ENCODE measurements at regions not wholly inside any gene's neighbourhood (a gene's known extent, or its start where the extent isn't known, plus 50 kb on each side); places are given as distances from the start of the nearest gene placed in this dataset.

DNA sequence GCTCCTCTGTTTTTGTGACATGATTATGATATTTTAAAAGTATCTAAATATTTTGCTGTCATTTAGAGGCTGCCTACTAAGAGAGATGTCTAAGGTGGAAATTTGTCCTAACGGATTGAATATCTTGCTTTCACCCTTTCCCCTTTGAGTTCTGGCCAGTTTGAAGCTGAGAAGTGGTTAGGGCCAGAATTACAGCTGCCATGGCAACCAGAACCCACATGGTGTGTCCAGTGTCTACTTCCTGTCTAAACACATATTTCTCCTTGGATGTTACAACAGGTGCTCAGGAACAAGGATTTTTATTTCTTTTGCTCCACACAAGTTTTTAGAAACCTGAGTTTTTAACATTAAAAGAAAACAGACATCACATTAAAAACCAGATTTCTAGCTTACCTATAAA, 335.1 kb upstream of the OR4E1 start:
- no peak overlapping the region for H3K4me3 ChIP-seq (ENCODE audit: low read depth, low read length)
- TF ChIP-seq, protein P1, sequence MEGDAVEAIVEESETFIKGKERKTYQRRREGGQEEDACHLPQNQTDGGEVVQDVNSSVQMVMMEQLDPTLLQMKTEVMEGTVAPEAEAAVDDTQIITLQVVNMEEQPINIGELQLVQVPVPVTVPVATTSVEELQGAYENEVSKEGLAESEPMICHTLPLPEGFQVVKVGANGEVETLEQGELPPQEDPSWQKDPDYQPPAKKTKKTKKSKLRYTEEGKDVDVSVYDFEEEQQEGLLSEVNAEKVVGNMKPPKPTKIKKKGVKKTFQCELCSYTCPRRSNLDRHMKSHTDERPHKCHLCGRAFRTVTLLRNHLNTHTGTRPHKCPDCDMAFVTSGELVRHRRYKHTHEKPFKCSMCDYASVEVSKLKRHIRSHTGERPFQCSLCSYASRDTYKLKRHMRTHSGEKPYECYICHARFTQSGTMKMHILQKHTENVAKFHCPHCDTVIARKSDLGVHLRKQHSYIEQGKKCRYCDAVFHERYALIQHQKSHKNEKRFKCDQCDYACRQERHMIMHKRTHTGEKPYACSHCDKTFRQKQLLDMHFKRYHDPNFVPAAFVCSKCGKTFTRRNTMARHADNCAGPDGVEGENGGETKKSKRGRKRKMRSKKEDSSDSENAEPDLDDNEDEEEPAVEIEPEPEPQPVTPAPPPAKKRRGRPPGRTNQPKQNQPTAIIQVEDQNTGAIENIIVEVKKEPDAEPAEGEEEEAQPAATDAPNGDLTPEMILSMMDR (IDR thresholded peaks at IDR 0.05; ENCODE audit: low read depth, low read length, missing control alignments), result no peak
- no peak for DNase-seq (ENCODE audit: low read depth)

DNA sequence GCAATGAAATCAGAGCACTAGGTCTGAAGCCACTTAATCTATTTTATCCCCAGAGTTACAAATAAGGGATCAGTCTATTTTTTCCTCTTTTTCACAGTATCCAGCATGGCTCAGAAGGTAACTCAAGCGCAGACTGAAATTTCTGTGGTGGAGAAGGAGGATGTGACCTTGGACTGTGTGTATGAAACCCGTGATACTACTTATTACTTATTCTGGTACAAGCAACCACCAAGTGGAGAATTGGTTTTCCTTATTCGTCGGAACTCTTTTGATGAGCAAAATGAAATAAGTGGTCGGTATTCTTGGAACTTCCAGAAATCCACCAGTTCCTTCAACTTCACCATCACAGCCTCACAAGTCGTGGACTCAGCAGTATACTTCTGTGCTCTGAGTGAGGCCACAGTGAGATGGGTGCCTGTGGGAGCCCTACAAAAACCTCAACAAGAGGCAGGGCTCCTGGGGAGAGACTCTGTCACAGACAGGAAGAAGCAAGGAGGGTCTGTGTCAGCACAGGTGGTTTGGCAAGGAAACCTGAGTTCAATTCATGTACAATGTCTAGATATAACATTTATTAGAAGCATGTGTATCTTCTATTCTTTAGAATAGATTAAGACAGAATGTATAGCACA, 334.3 kb upstream of the OR4E1 start:
- no peak overlapping the region for H3K4me3 ChIP-seq (ENCODE audit: low read depth, low read length)
- TF ChIP-seq, protein P1 (IDR thresholded peaks at IDR 0.05; ENCODE audit: low read depth, low read length, missing control alignments), result no peak
- DNase-seq (ENCODE audit: low read depth), result no peak

DNA sequence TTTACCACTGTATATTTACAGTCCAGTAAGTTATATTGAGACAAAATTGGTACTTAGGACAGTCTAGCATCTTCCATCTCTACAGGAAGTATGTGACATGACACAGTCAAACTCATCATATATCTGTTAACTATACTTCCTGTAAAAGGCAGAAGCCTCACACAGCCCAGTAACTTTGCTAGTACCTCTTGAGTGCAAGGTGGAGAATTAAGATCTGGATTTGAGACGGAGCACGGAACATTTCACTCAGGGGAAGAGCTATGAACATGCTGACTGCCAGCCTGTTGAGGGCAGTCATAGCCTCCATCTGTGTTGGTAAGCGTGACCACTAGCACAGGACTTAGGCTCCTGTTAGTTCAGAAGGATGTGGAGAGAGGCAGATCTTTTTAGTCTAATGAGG, 333.7 kb upstream of the OR4E1 start:
- TF ChIP-seq, protein P1 (IDR thresholded peaks at IDR 0.05; ENCODE audit: low read depth, low read length, missing control alignments), result no peak
- no peak overlapping the region for H3K4me3 ChIP-seq (ENCODE audit: low read depth, low read length)
- DNase-seq (ENCODE audit: low read depth), result no peak

DNA sequence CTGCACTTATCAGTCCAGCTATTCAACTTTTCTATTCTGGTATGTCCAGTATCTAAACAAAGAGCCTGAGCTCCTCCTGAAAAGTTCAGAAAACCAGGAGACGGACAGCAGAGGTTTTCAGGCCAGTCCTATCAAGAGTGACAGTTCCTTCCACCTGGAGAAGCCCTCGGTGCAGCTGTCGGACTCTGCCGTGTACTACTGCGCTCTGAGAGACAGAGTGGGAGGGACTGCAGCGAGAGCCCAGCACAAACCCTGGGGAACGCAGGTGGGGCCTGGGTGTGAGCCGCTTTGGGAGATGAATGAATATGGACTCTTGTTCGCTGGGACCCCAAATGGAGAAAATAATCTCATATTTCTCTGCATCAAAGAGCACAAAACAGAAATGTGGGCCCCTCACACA, 329.8 kb upstream of the OR4E1 start:
- H3K4me3 ChIP-seq (ENCODE audit: low read depth, low read length), result no peak overlapping the region
- no peak for DNase-seq (ENCODE audit: low read depth)
- TF ChIP-seq, protein P1 (IDR thresholded peaks at IDR 0.05; ENCODE audit: low read depth, low read length, missing control alignments), result no peak

DNA sequence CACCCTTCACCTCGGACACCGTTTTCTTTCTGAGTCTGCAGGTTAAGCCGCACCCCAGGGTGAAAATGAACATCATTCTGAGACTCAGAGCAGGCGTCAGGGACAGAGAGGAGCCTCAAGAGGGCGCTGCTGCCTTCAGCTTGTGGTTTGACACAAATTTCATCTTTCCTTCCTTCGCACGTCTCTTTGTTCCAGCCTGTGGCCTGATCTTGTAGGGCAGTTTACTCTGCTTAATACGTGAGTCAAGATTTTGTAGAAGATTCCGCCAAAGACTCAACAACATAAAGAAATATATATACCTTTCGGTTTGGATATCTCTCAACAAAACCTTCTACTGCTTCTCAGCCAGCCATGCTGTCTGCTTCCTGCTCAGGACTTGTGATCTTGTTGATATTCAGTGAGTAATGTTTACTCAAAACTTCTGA, 329.3 kb upstream of the OR4E1 start:
- no peak for DNase-seq (ENCODE audit: low read depth)
- TF ChIP-seq, protein P1 (IDR thresholded peaks at IDR 0.05; ENCODE audit: low read depth, low read length, missing control alignments), result peak; percentile 67
- H3K4me3 ChIP-seq (ENCODE audit: low read depth, low read length), result no peak overlapping the region

DNA sequence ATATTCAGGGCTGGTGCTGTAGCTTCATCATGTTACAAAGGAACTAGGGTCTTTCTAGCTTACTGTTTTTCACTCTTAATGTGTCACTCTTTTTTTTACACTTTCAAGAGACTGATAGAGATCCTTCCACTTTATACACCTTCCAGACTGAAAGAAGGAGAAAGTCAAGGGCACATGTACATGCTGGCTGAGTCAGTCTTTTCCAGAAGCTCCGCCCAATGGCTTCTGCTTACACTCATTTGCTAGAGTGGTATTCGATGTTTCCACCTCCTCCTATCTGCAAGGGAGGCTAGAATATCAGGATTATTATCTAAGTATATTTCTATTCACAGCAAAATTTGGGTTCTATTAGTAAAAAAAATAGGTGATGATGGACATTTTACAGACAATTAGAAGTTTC, 325.8 kb upstream of the OR4E1 start:
- TF ChIP-seq, protein P1 (IDR thresholded peaks at IDR 0.05; ENCODE audit: low read depth, low read length, missing control alignments), result no peak
- DNase-seq (ENCODE audit: low read depth), result no peak
- H3K4me3 ChIP-seq (ENCODE audit: low read depth, low read length), result no peak overlapping the region

DNA sequence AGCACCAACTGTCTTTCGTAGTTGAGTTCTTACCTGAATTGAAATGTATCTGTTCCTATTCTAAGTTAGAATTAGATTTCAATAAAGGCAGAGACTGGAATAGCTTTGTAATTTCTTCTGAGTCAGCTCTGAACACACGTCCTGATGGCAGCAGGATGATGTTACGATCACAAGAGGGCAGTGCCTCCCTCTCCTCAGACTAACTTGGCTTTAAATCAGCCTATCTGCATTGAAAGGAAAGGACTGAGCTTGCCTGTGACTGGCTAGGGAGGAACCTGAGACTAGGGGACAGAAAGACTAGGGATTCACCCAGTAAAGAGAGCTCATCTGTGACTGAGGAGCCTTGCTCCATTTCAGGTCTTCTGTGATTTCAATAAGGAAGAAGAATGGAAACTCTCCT, 323.7 kb upstream of the OR4E1 start:
- H3K4me3 ChIP-seq (ENCODE audit: low read depth, low read length), result no peak overlapping the region
- TF ChIP-seq, protein P1 (IDR thresholded peaks at IDR 0.05; ENCODE audit: low read depth, low read length, missing control alignments), result peak; percentile 20
- no peak for DNase-seq (ENCODE audit: low read depth)

All from GM12864 (cell line).